Activated naive CD4-positive, alpha-beta T cell (primary cell): ENCODE measurements at regions not wholly inside any gene's neighbourhood (a gene's known extent, or its start where the extent isn't known, plus 50 kb on each side); places are given as distances from the start of the nearest gene placed in this dataset.
"Not testable (repeated sequence)": the region's sequence is repeated elsewhere in the genome, so short reads cannot be mapped to it uniquely, and the experiment has no call there.

Experiments used
- DNase-seq, 4 experiments: peaks; one replicate each; lab custom pipeline; 2025; lab: John Stamatoyannopoulos, UW

DNA sequence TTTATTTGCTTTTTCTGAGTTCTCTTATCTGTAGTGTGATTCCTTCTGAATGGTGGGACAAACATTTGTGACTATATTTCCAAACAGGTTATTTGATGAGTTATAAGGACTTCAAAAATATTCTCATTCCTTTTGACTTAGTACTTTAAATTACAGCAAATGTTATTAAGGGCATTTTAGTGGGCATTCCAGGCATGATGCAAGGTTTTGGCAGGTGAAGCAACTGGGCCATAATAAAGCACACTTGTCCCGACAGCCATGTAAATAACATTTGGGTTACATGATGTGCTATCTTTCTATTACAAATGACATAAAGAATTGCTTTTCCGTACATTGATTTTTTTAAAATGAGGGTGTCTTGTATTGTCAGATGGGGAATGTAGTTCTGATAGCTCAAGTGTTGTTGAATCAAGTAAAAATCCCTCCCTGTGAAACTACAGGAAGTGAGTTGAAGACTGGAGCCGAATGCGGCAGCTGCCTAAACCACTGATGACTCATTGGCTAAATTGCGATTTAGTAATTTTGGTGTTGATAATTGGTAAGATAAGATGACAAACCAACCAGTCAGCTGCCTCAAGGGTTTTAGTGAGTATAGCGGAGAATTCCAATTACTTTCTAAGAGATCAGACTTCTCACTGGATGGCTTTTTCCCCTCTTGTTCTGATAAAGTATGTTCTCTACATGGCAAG, 231.3 kb upstream of the NPY start:
- no peak for DNase-seq

DNA sequence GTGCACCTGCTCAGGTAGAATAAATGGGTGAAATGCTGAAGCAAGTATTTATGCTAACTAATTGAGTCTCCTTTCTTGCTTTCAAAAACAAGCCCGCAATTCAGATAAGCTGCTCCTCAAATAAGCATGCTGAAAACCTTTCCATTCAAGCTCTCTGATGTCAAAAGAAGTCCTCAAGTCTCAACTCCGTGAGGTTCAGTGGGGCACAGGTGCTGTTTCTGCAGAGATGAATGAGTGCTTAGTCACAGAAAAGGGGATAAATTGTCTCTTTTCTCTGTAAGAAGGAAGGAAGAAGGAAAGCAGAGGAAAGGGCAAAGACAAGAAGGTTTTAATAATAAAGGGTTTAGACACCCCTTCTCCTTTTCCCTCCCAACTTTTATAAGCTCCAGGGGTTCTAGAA, 229.8 kb upstream of the NPY start:
- DNase-seq, result no peak

DNA sequence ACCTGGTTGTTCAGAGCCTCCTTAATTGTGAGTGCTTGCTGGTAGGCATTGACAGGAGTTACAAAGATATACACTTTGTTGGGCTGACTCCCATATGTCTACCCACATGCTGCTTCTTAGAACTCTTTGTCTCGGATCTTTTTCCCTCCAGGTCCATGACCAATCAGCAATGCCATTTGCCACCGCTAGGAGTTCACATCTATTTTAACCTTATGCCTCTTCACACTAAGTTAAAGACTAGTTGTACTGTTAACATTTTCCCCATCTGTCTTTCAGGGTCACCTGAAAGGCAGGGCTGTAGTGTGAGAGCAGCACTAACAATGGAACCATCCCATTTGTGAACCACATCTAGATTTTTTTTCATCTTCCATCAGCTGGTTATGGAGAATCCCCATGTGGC, 226.7 kb upstream of the NPY start:
- DNase-seq, result no peak

DNA sequence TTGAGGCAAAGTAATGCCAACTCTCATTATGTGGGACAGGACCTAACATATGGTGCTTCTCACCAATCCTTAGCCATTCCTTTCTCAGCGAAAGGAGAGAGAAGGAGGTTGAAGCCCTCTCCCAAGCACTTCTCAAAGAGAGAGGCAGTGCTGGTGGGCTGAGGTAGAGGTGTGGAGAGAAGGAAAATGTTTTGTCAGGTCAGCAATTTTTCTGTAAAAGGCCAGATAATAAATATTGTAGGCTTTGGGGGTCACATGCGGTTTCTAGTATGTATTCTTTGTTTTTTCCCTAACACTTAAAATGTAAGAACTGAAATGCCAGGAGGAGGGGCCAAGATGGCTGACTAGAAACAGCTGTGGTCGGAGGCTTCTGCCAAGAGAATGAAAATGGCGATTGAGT, 225.0 kb upstream of the NPY start:
- no peak for DNase-seq

DNA sequence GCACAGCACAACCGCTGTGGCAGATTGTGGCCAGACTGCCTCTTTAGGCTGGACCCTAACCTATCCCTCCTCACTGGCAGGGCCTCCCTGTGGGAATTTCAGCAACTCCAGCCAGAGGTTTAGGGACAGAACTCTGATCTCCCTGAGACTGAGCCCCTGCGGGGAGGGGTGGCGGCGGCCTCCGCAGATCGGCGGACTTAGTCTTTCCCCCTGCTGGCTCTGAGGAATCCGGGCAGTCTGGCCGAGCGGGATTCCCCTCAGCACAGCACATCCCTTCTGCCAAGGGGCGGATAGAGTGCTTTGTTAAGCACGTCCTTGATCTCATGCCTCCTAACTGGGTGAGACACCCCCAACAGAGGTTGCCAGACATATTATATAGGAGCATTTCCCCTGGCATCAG, 224.2 kb upstream of the NPY start:
- DNase-seq, result no peak

DNA sequence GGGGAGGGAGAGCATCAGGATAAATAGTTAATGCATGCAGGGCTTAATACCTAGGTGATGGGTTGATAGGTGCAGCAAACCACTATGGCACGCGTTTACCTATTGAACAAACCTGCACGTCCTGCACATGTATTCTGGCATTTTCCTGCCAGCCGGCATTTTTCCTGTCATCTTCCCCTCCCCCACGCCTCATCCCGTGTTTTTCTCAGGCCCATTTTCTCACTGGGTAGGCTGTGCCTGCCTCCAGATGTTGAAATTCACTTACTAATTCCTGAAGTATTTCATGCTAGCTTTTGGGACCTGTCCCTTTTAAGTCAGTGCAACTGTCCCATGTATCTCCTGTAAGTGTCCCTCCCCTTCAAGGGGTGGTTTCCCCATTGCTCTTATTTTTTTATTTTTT, 220.3 kb upstream of the NPY start:
- no peak for DNase-seq

DNA sequence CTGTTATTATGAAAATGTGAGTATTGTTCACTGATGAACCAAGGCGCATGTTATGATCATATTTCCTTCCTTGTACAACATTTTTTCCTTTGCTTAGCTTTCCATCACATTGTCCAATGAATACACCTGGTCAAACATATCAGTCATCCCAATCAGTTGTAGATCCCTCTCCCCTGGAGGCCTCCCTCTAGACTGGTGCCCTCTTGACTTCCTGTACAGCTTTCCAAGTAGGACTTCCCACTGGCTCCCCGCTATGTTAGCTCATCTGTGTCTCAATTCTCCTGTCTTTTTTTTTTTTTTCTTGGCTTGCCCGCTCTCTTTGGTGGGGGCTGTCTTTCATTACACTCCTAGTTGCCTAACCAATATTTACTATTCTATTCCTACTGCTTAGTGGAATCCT, 214.2 kb upstream of the NPY start:
- no peak for DNase-seq

DNA sequence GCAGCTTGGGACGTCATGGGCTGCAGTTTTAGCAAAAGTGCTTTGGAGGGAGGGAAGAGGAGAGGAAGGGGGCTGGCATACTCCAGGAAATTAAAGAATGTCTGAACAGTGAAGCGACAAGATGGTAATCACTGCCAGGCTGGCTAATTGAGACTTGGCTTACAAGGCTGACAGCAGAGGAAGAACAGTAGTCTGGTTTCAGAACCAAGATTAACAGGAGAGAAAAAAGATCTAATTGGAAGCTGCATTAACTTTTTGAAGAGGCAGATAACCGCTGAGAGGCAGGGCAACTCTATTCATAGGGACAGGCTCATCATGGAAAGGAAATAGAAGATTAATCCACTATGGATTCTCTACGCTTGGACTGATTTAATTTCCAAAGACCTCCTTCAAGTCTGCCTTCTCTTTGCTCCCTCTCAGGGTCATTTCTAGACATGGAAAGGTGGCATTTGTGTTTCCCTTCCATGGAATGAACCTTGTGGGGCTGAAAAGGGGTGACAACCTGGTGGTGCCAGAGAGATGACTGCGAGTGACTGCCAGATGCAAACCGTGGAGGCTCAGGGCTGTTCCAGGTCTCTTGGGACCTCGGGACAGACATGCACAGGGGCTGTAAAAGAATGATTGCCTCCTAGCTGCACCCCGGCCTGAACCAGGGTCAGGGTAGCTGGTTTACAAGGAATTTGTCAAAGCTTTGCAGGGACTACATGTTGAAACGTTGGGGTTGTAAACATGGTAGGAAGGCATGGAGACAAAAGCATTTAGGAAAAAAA, 210.2 kb upstream of the NPY start:
- DNase-seq, result no peak

DNA sequence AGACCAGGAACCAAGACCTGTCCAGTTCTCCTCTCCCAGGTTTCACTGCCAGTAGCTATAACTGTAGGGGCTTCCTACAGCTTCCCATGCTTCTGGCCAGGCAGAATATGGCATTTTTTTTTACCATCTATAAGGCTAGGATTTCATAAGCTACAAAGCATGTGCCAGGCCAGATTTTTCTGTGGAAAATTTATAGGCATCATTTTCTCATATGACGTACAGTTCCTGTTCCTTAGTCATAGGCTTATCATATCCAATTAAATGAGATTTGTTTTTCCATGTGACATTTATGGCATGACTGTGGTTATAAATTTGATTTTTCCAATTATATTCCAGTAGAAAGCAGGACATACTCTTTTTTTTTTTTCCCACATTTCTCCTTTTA, 208.6 kb upstream of the NPY start:
- DNase-seq, result no peak

DNA sequence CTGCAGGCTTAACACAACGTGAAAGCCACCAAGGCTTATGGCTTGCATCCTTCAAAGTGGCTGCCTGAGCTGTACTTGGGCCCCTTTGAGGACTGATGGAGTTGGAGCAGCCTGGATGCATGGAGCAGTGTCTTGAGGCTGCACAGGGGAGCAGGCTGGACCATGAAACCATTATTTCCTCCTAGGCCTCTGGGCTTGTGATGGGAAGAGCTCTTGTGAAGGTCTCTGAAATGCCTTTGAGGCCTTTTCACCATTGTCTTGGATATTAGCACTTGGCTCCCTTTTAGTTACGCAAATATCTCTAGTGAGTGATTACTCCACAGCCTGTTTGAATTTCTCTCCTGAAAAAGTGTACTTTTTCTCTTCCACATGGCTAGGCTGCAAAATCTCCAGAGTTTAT, 201.2 kb upstream of the NPY start:
- no peak for DNase-seq

DNA sequence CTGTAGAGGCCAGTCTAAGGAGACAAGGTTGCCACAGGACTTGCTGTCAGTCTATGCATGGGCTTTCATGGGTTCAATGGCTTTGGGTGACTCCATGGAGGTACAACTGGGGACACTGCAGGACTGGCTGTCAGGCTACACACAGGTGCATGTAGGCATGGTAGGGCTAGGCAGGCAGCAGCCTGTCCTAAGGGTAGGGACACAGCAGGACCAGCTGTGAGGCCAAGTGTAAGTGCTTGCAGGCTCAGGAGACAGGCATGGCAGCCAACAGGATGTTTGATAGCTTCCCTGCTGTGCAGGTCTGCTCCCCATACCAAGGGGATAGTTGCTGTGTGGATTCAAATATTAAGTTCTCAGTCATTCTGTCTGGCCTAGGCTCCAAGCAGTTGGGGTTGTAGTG, 181.0 kb upstream of the NPY start:
- no peak for DNase-seq

DNA sequence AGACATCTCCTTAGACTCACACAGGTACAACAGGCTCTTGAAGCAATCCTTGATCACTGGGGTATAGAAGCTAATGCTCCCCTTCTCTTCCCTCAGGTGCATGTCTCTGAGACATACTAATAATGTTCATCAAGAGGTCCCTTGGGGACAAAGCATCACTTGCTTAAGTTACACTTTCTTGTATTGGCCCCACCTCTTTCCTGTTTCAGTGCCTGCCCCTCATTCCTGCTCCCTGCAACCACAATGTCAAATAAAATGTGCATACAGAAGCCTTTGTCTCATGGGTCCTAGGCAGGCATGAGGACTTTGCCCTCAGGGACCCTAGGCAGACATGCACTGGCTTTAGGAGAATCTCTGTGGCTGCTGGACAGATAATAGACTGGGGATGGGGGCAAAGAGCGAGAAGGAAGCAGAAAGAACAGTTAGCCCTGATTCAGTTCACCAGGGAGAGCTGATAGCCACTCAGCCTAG, 175.0 kb upstream of the NPY start:
- no peak for DNase-seq

DNA sequence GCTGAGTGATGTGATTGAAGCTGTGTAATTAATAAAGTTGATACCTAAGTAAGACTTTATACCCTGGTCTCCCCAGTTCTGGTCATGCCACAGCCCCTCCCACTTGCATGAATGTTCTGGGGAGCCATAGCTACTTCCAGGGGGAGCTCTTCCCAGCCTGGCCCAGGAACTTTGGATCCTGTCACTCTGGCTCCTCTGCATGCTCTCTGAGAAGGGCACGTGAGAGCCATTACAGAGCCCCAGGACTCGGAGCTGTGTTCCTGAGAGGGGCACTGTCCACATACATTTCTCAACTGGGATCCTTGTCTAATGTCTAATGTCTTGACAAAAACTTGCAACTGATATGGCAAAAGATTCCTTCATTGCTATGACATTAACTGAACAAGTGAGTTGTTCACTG, 173.9 kb upstream of the NPY start:
- no peak for DNase-seq

DNA sequence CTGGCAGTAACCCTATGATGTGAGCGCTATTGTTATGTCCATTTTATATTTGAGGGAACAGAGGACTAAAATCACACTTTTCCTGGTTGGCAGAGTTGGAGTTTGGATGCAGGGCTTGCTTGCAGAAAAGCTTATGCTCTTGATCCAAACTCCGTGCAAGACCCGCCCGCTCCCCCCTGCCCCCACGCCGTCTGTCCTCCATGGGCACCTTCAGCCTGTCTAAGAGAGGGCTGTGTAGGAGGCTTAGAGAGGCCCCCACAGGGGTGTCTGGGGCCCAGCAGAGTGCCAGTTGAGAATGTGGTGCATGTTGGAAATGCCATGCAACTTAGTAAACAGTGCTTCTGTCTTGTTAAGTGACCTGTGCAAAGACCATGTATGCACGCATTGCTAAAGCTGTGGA, 170.5 kb upstream of the NPY start:
- DNase-seq, result no peak

DNA sequence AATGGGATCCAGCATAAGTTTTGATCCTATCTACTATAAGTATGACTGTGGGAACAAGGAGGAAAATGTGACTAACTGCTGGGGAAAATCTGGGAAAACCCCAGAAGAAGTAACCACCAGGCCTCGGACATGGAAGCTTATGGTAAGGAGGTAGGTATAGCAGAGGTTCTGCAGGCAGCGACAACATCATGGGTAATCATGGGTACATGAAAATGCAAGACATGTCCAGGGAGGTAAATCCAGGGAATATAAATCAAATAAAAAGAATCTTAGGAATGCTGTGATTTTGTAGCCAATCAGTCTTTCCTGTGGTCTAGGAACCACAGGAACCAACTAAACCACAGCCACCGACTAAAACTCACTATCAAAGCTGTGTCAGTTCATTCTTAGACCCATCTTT, 168.3 kb upstream of the NPY start:
- DNase-seq, result no peak

DNA sequence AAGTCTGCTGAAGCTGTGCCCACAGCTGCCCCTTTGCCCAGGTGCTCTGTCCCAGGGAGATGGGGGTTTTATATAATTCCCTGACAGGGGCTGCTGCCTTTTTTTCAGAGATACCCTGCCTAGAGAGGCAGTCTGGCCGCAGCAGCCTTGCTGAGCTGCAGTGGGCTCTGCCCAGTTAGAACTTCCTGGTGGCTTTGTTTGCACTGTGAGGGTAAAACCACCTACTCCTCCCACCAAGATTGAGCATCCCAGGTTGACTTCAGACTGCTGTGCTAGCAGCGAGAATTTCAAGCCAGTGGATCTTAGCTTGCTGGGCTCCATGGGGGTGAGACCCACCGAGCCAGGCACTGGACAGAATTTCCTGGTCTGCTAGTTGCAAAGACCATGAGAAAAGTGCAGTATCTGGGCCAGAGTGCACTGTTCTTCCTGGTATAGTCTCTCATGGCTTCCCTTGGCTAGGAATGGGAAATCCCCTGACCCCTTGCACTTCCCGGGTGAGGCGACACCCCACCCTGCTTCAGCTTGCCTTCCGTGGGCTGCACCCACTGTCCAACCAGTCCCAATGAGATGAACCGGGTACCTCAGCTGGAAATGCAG, 166.0 kb upstream of the NPY start:
- not testable (repeated sequence) for DNase-seq

DNA sequence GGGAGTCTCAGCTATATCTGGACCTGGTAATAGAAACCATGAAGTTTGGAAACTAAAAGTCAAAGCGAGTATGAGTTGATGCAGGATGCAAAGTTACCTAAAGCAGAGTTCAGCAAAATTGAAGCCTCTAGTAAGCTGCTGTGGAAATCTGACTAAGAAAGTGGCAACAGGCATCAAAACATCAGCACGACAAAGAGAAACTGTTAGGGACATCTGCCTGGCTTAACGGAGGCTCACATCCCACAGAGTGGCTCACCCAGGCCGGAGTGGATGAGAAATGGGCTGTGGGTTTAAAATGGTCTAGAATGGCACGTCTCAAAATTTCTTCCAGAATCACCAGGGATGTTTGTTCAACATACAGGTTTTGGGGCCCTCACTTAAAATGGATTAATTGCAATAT, 164.1 kb upstream of the NPY start:
- no peak for DNase-seq

DNA sequence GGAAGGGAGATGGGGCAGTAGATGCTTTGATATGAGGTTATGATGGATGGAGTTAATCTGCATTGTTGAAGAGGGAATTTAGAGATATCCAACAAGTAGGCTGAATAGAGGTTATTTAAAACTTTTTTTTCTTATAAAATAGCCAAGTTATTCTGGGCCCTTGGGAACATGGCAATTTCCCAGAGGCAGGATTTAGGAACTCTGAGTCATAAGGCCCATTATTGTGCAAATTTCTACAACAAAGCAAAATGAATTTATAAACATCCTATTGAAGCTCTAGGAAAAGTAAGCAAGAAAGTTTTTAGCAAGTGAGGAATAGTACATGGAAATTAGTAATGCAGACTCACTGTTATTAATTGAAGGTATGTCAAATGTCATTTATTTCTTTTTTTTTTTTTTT, 160.9 kb upstream of the NPY start:
- DNase-seq, result no peak

DNA sequence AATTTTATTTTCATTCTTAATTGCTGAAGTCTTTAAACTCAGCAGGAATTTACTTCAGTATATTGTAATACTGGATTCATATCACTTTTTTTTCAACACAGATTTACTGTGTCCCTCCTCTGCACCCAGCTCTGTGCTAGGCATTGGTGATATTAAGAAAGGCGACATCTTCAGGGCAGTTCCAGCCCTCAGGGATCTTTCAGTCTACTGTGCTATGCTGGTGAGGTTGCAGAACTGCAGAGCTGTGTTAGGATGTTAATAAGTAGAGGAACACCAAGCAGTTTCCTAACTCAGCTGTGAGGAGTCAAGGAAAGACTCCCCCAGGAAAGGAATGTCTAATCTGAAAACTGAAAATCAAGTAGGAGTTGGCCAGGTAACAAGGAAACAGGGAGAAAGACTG, 158.2 kb upstream of the NPY start:
- DNase-seq, result no peak

DNA sequence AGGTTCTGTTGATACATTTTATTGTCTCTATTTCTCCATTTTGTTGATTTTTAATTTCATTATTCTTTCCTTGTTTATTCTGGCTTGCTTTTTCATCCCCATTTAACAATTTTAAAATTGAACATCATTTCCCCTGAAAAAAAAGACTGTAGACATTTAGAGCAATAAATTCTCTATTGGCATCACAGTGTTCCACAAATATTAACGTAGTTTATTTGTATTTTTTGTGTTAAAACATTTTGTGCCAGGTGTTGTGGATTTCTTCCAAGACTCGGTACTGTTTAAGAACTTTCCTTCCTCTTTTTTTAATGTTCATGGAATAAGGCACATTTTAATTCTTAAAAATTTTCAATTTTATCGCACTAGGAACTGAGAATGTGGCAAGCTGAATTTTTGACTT, 156.1 kb upstream of the NPY start:
- DNase-seq, result no peak

DNA sequence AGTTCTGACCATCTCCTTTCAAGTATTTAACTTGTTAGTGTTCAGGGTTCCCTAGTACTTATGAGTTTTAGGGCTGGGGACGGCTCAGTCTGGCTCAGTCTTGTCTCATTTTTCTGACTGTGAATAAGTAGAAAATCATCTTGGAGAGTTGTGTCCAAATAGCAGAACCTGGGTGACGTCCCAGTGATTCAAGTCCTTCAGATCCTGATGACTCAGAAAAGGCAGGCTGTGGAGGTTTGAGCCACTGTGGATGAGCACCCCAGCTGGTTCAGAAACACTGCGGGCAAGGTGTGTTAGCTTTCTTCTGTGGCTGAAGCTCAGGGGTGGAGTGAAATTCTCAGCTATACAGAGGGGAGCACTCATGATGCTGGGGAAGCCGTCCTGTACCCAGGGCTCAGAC, 154.4 kb upstream of the NPY start:
- no peak for DNase-seq

DNA sequence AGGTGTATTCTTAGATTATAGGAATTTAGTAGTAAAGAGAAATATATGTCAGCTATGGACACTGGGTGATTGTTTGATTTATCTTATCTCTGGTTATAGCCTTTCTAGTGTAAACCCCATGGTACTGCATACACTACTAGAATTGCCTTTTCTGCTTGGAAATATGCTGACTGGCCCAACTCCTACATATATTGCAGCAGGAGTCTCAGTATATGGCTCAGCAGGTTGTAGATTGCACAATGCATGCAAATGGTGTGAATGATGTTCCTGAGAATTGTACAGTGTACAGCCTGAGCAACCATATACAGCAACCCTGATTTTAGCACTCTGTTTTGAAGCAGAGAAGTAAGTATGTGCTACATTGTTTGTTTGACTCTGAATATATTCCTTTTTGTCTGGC, 153.4 kb upstream of the NPY start:
- no peak for DNase-seq

DNA sequence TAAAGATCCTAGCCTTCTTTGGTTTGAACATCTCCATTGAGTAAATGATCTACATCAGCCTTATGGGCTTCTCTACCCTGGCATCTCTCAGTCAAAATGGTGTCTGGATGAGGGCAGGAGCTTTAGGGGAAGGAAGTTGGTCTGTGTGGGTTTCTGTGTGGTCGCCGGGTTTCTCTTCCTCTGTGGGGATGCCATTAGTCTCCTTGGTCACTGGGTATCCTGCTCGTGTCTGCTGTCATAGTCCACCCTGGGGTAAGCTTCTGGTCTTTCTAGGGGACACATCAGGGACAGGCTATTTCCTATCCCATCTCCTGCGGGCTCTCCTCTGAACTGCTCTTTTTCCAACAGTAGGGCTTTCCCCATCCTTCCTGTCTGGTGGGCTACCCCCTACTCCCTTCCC, 150.3 kb upstream of the NPY start:
- DNase-seq, result no peak

DNA sequence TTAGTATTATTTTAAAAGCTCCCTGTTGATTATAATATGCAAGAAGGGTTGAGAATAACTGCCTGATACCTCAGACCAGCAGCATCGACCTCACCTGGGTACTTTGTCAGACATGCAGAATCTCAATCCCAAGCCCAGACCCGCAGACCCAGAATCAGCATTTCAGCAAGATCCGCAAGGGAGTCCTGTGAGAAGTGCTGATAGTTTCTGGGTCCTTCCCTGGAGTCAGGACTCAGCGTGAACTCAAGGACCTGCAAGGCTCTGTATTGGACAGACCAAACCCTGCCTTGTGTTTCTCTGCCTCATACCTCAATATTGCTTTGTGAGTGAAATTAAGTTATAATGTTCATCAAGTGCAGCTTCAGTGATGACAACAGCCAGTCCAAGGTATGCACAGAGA, 149.5 kb upstream of the NPY start:
- no peak for DNase-seq
